Activated CD4-positive, alpha-beta T cell treated with anti-CD3 and anti-CD28 coated beads, Interleukin-2, amount 10 ng/mL, durations not matched to agents 7 days and 5 days (primary cell): ENCODE measurements at regions not wholly inside any gene's neighbourhood (a gene's known extent, or its start where the extent isn't known, plus 50 kb on each side); places are given as distances from the start of the nearest gene placed in this dataset.
"Not testable (repeated sequence)": the region's sequence is repeated elsewhere in the genome, so short reads cannot be mapped to it uniquely, and the experiment has no call there.

Source experiments
- CTCF ChIA-PET: fragments of 350-600 bp; sonication (Branson Sonifier 250); formaldehyde crosslinking; loops from one replicate; lab custom pipeline; 2021; ENCODE audit warnings: antibody characterized with exemption; lab: Charles Lee
- POLR2A ChIA-PET: fragments of 350-600 bp; sonication (Branson Sonifier 250); formaldehyde crosslinking; loops from one replicate; lab custom pipeline; 2021; ENCODE audit warnings: antibody characterized with exemption; lab: Charles Lee
- DNase-seq: peaks from one replicate; pipeline ENCODE4 v3.0.0-alpha.2; 2020
- H3K27ac Mint-ChIP-seq: one replicate; pipeline ENCODE4 v1.8.0; 2021; ENCODE audit warnings: mild to moderate bottlenecking, moderate library complexity, mixed read lengths
- H3K27me3 Mint-ChIP-seq: one replicate; pipeline ENCODE4 v1.8.0; 2021; ENCODE audit warnings: mixed read lengths
- H3K36me3 Mint-ChIP-seq: one replicate; pipeline ENCODE4 v1.8.0; 2021; ENCODE audit warnings: low read depth, mixed read lengths
- H3K4me1 Mint-ChIP-seq: one replicate; pipeline ENCODE4 v1.8.0; 2021; ENCODE audit warnings: mixed read lengths
- H3K4me3 Mint-ChIP-seq: one replicate; pipeline ENCODE4 v1.8.0; 2021; ENCODE audit warnings: mild to moderate bottlenecking, moderate library complexity, mixed read lengths
- H3K9me3 Mint-ChIP-seq: one replicate; pipeline ENCODE4 v1.8.0; 2021; ENCODE audit warnings: mixed read lengths

DNA sequence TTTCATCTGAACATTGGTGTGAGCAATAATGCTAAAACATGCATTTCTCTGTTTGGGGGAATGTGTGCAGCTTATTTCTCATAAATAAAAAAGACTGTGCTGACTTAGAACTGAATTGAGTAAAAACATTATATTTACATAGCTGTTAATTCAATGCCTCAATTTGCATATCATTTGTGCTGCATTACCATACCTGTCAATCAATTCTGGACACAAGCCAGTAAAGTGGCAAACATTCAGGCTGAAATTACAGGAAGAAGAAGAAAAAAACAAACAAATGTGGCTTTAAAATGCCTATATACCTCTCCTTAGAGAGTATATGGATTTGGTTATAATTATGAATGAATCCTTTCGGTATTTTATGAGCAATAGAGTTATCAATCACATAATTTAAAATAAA lies 380.1 kb upstream of the GBE1 start:
- CTCF ChIA-PET: no interaction called here
- H3K4me1 Mint-ChIP-seq: no peaks in the 10 kb centered on the region
- H3K27me3 Mint-ChIP-seq: no peaks in the 10 kb centered on the region

DNA sequence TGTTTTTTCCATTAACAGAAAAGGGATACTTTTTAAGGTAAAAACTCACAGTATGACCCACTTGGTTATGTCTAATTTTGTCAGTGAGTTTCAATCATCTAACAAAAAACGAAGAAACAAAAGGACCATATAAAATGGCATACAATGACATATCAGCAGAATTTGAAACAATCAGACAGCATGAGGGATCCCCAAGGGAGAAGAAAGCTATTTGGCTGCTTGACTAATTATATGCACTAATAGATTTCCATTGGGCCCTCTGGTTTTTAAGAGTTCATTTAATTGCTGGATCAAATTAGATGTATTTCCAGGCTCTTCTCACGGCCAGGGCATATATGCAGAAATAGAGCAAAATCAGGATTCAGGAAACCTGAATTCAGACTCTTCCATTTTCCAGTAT lies 376.4 kb upstream of the GBE1 start:
- H3K9me3 Mint-ChIP-seq: no peaks in the 10 kb centered on the region
- DNase-seq: no peak
- H3K4me3 Mint-ChIP-seq: no peak overlapping the region
- CTCF ChIA-PET: interaction anchor here (0.6 kb wide), 1 partner anchor 17 kb away, joined by 3 read pairs; no protein-coding TSS in a partner anchor
- H3K27ac Mint-ChIP-seq: no peak overlapping the region
- no peaks in the 10 kb centered on the region for H3K36me3 Mint-ChIP-seq
- POLR2A ChIA-PET: no interaction called here
- no peaks in the 10 kb centered on the region for H3K27me3 Mint-ChIP-seq
- no peaks in the 10 kb centered on the region for H3K4me1 Mint-ChIP-seq

More for the DNA sequence above, 380.1 kb upstream of the GBE1 start:
- Mint-ChIP-seq H3K27ac (no peak overlapping the region), H3K4me3 (no peak overlapping the region), H3K36me3 (no peaks in the 10 kb centered on the region), H3K9me3 (no peaks in the 10 kb centered on the region)
- no peak for DNase-seq
- POLR2A ChIA-PET: no interaction called here

DNA sequence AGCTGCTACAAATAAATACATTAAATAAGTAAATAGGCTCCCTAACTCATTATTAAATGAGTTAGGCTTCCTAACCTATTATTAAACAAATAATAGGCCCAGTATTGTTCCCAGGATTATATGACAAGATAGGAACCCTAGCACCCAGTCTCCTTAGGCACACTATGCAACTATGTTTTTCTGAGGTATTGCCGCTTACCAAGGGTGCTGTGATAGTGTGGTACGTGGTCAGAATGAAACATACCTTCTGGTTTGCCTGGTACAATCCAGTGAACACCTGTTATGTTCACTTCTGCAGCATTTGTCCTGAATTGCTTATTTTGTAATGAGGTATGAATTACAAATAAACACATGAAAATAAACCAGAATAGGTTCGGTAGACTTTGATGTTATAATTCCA lies 375.6 kb upstream of the GBE1 start:
- ChIA-PET CTCF (no interaction called here), POLR2A (no interaction called here)
- Mint-ChIP-seq H3K36me3 (no peaks in the 10 kb centered on the region), H3K4me3 (no peak overlapping the region), H3K27me3 (peaks cover 1% of the 10 kb centered on the region), H3K4me1 (no peaks in the 10 kb centered on the region), H3K27ac (no peak overlapping the region), H3K9me3 (no peaks in the 10 kb centered on the region)
- no peak for DNase-seq

GRCh38 chr3:82133070-82133606 lies 371.7 kb upstream of the GBE1 start:
- ChIA-PET POLR2A (no interaction called here), CTCF (no interaction called here)
- H3K27me3 Mint-ChIP-seq: peaks cover 2% of the 10 kb centered on the region
- no peak overlapping the region for H3K4me3 Mint-ChIP-seq
- no peaks in the 10 kb centered on the region for H3K4me1 Mint-ChIP-seq
- H3K9me3 Mint-ChIP-seq: no peaks in the 10 kb centered on the region
- no peaks in the 10 kb centered on the region for H3K36me3 Mint-ChIP-seq
- no peak overlapping the region for H3K27ac Mint-ChIP-seq
- peak; percentile 47 for DNase-seq

DNA sequence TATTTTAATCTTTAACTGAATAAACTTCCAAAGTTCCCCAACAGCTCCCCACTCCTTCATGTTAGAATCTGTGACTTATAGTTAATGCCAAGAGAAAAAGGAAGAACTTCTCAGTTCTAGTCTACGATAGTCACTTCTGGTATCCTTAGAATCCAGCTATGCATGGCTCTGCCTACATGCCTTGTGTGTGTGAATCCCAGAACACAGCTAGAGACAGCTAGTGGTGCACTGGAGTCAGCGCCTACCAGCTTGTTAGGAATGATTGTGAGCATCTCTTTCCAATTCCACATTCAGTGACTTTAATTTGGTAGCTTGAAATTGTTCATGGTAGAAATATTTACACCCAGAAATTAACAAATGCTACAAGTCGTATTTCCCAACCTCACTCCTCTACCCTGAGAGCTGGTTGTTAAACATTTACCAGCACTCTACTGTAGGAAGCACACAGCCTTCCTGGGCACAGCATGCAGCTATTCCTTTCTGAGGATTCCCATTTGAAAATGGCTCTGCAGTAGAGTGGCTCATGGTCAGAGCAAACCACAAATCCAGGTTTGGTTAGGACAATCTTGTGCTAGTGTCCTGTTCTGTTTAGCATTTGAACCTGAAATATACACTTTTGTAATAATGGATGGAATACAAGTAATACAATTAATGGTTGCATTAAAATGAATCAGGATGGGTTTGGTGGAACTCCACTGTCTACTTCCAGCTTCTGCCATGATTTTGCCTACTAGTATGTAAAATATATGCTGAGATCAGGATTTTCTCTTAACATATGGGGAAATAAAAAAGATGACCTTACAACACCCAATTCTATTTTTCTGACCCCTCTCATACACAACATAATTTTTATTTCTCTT lies 371.0 kb upstream of the GBE1 start:
- no peak for DNase-seq
- no peaks in the 10 kb centered on the region for H3K9me3 Mint-ChIP-seq
- H3K4me3 Mint-ChIP-seq: no peak overlapping the region
- ChIA-PET POLR2A (no interaction called here), CTCF (interaction anchor here (0.5 kb wide), 1 partner anchor 408 kb away, joined by 3 read pairs; no protein-coding TSS in a partner anchor)
- no peak overlapping the region for H3K27ac Mint-ChIP-seq
- peaks cover 2% of the 10 kb centered on the region for H3K27me3 Mint-ChIP-seq
- no peaks in the 10 kb centered on the region for H3K36me3 Mint-ChIP-seq
- no peaks in the 10 kb centered on the region for H3K4me1 Mint-ChIP-seq

GRCh38 chr3:82130046-82130445 lies 368.6 kb upstream of the GBE1 start:
- ChIA-PET CTCF (no interaction called here), POLR2A (no interaction called here)
- peaks cover 2% of the 10 kb centered on the region for H3K27me3 Mint-ChIP-seq
- no peaks in the 10 kb centered on the region for H3K4me1 Mint-ChIP-seq
- no peaks in the 10 kb centered on the region for H3K9me3 Mint-ChIP-seq
- H3K27ac Mint-ChIP-seq: no peak overlapping the region
- H3K4me3 Mint-ChIP-seq: no peak overlapping the region
- H3K36me3 Mint-ChIP-seq: no peaks in the 10 kb centered on the region
- DNase-seq: no peak

DNA sequence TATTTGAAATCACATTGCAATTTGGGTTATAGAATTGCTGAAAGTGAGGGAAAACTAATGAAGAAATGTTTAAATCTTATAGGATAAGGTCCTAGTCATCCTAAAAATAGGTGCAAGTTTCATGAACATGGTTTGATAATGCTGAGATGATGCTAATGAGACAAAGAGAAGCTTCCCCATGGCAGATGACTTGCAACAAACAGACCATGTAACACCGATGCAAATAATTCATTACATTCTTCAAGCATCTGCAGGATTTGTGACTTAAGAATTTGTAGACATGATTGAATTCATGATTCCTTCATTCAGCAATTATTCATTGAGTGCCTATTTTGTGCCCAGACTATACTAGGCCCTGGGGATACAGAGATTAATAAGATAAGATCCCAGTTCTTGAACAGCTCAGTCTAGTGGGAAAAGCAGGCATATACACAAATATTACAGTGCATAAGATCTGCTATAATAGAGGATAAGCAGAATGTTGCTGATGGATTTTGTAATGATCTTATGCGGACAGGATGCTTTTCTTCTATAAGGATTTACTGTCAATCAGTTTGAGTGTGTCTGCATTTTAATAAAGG lies 367.9 kb upstream of the GBE1 start:
- no peak for DNase-seq
- no peaks in the 10 kb centered on the region for H3K36me3 Mint-ChIP-seq
- no peaks in the 10 kb centered on the region for H3K4me1 Mint-ChIP-seq
- ChIA-PET CTCF (no interaction called here), POLR2A (no interaction called here)
- no peaks in the 10 kb centered on the region for H3K9me3 Mint-ChIP-seq
- H3K27ac Mint-ChIP-seq: no peak overlapping the region
- peaks cover 2% of the 10 kb centered on the region for H3K27me3 Mint-ChIP-seq
- H3K4me3 Mint-ChIP-seq: no peak overlapping the region

- Mint-ChIP-seq H3K4me3 (no peak overlapping the region), H3K36me3 (no peaks in the 10 kb centered on the region), H3K27ac (no peak overlapping the region), H3K27me3 (peaks cover 2% of the 10 kb centered on the region), H3K4me1 (no peaks in the 10 kb centered on the region), H3K9me3 (no peaks in the 10 kb centered on the region)
- ChIA-PET CTCF (no interaction called here), POLR2A (no interaction called here)
- DNase-seq: no peak
Observed at GRCh38 chr3:82128271-82128670, 366.8 kb upstream of the GBE1 start.

- Mint-ChIP-seq H3K27ac (no peak overlapping the region), H3K36me3 (no peaks in the 10 kb centered on the region), H3K9me3 (no peaks in the 10 kb centered on the region), H3K27me3 (no peaks in the 10 kb centered on the region), H3K4me1 (no peaks in the 10 kb centered on the region), H3K4me3 (no peak overlapping the region)
- ChIA-PET CTCF (no interaction called here), POLR2A (no interaction called here)
- no peak for DNase-seq
Observed at GRCh38 chr3:82122554-82123345, 361.3 kb upstream of the GBE1 start.

DNA sequence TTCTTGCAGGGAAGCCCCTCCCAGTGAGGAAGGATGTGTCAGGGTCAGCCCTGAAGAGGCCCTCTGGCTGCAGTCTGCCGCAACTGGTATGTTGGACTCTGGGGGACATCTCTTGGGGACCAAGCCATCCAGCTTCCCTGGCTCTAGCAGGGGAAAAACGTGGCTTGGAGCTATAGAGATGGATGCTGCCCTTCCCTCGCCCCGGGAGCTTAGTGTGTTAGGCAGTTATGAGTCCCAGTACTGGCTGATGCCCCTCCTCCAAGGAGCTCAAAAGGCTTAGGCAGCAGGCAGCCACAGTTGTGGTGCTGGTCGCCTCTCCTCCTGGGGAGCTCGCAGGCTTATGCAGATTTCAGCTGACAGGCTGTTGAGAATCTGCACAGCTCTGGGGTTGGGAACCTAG lies 353.1 kb upstream of the GBE1 start:
- ChIA-PET POLR2A (no interaction called here), CTCF (no interaction called here)
- peaks cover 8% of the 10 kb centered on the region for H3K9me3 Mint-ChIP-seq
- no peaks in the 10 kb centered on the region for H3K27me3 Mint-ChIP-seq
- no peak for DNase-seq
- no peaks in the 10 kb centered on the region for H3K4me1 Mint-ChIP-seq
- H3K4me3 Mint-ChIP-seq: no peak overlapping the region
- no peak overlapping the region for H3K27ac Mint-ChIP-seq
- no peaks in the 10 kb centered on the region for H3K36me3 Mint-ChIP-seq

DNA sequence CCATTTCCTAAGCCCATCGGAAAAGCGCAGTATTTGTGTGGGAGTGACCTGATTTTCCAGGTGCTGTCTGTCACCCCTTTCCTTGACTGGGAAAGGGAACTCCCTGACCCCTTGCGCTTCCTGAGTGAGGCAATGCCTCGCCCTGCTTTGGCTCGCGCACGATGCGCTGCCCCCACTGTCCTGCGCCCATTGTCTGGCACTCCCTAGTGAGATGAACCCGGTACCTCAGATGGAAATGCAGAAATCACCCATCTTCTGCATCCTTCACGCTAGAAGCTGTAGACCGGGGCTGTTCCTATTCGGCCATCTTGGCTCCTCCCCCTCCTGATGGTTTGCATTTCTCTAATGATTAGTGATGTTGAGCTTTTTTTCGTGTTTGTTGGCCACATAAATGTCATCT lies 349.3 kb upstream of the GBE1 start:
- H3K9me3 Mint-ChIP-seq, DNase-seq, H3K4me1 Mint-ChIP-seq, H3K36me3 Mint-ChIP-seq, H3K27ac Mint-ChIP-seq, POLR2A ChIA-PET, CTCF ChIA-PET, H3K27me3 Mint-ChIP-seq, H3K4me3 Mint-ChIP-seq: not testable (repeated sequence)

- H3K27ac Mint-ChIP-seq: no peak overlapping the region
- no peaks in the 10 kb centered on the region for H3K27me3 Mint-ChIP-seq
- DNase-seq: no peak
- no peaks in the 10 kb centered on the region for H3K36me3 Mint-ChIP-seq
- CTCF ChIA-PET: interaction anchor here (0.7 kb wide), 1 partner anchor 319 kb away, joined by 3 read pairs; no protein-coding TSS in a partner anchor
- no peaks in the 10 kb centered on the region for H3K4me1 Mint-ChIP-seq
- peaks cover 2% of the 10 kb centered on the region for H3K9me3 Mint-ChIP-seq
- no peak overlapping the region for H3K4me3 Mint-ChIP-seq
- POLR2A ChIA-PET: no interaction called here
Observed at GRCh38 chr3:82103241-82103640, 341.8 kb upstream of the GBE1 start.

- no peaks in the 10 kb centered on the region for H3K27me3 Mint-ChIP-seq
- ChIA-PET CTCF (no interaction called here), POLR2A (no interaction called here)
- H3K4me1 Mint-ChIP-seq: no peaks in the 10 kb centered on the region
- H3K4me3 Mint-ChIP-seq: no peak overlapping the region
- H3K36me3 Mint-ChIP-seq: no peaks in the 10 kb centered on the region
- no peak overlapping the region for H3K27ac Mint-ChIP-seq
- peaks cover 2% of the 10 kb centered on the region for H3K9me3 Mint-ChIP-seq
- DNase-seq: no peak
Observed at GRCh38 chr3:82100378-82100777, 338.9 kb upstream of the GBE1 start.
